Gastroesophageal sphincter (tissue), 4 donors: ENCODE measurements at regions not wholly inside any gene's neighbourhood (a gene's known extent, or its start where the extent isn't known, plus 50 kb on each side); places are given as distances from the start of the nearest gene placed in this dataset.

Experiments used
- ATAC-seq: fragments of 150-250 bp; one replicate; pipeline ENCODE4 v1.9.1; 2016; ENCODE audit warnings: mild to moderate bottlenecking, moderate library complexity
- H3K27ac ChIP-seq, 4 donors: fragments of 200-600 bp; sonication (generic) in 3 of 4; 1 replicate in 3 of 4; 2 replicates in 1 of 4; pipeline ENCODE4 v1.5.1; 2016 to 2019
- H3K27me3 ChIP-seq: fragments of 200-600 bp; sonication (generic); one replicate; pipeline ENCODE4 v1.5.1; 2019
- H3K36me3 ChIP-seq, 2 donors: fragments of 200-600 bp; sonication (generic); one replicate each; pipeline ENCODE4 v1.5.1; 2019; ENCODE audit warnings: control low read depth in 1 of 2
- H3K4me1 ChIP-seq, 3 donors: fragments of 200-600 bp; sonication (generic); 1 replicate in 2 of 3; 2 replicates in 1 of 3; pipeline ENCODE4 v1.5.1; 2016 to 2019; ENCODE audit warnings: control low read depth in 2 of 3
- H3K4me3 ChIP-seq, 2 donors: fragments of 200-600 bp; sonication (generic); one replicate each; pipeline ENCODE4 v1.5.1; 2019; ENCODE audit warnings: mild to moderate bottlenecking in 1 of 2, moderate library complexity in 1 of 2
- H3K9me3 ChIP-seq, 3 donors: fragments of 200-600 bp; sonication (generic); one replicate each; pipeline ENCODE4 v1.5.1; 2017 to 2019; ENCODE audit warnings: control low read depth in 2 of 3
- CTCF ChIP-seq, 4 experiments: fragments of 200-600 bp in 2 of 4; fragments of 450-650 bp in 2 of 4; sonication (generic) in 1 of 4; IDR thresholded peaks; one replicate each; pipeline ENCODE4 v1.5.1; 2017 to 2019; ENCODE audit warnings: antibody characterized with exemption in 4 of 4, mild to moderate bottlenecking in 2 of 4, moderate library complexity in 2 of 4
- EP300 ChIP-seq: sonication (generic); formaldehyde crosslinking; IDR thresholded peaks from one replicate; pipeline ENCODE4 v1.6.1; 2017; ENCODE audit warnings: antibody characterized with exemption, mild to moderate bottlenecking
- POLR2A ChIP-seq, 2 donors: fragments of 450-650 bp; IDR thresholded peaks; one replicate each; pipeline ENCODE4 v1.6.1; 2017; ENCODE audit warnings: antibody characterized with exemption in 2 of 2, mild to moderate bottlenecking in 2 of 2, moderate library complexity in 1 of 2
- POLR2AphosphoS5 ChIP-seq: sonication (generic); formaldehyde crosslinking; IDR thresholded peaks from one replicate; pipeline ENCODE4 v1.6.1; 2017; ENCODE audit warnings: antibody characterized with exemption
- WGBS, 2 donors: methylation state at CpG; one replicate each; pipeline ENCODE4 v1.1.5; 2018; ENCODE audit warnings: low coverage in 1 of 2; 5-methylcytosine and 5-hydroxymethylcytosine counted together

DNA sequence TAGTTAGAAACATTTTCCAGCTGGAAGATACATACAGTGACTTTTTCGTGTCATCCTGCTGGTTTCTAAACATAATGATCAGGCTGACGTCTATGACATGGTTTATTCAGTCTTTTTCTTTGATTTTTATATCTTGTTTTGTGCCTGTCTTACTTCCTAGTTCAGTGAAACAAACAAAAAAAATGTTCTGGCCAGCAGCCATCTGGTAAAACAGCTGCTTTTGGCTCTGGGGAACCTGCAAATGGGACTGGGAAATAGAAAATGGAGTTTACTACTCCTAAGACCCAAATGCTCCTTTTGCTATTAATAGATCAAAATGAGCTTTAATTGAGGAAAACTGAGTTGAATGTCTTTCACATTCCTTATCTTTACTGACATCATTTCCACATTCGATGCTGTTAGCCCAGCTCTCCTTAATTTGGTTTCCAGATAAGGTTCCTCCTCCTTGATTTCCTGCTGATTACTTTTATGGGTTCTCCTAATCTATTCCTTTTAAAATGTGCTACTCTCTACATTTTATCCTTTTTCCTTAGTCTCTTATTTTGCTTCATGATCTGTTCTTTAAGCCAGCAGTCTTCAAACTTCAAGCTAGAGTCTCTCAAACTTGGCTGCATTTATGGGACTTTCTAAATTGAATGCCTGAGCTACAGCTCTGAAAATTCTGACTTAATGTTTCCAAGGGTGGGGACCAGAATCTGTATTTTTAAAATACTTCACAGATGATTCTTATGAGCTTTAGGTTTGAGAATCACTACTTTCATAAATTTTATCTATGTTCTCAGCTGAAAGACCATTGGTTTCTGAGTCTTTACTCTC is 499.5 kb downstream of the ANKRD50 start:
- ATAC-seq = no peak
- Histone ChIP-seq H3K4me1 (peaks cover 0 to 11% (median 0%) of the 10 kb centered on the region in 3 donors), H3K27ac (peak overlapping the region in 3 of 4 donors; percentile 33 to 46 (median 34)), H3K9me3 (no peaks in the 10 kb centered on the region), H3K27me3 (no peaks in the 10 kb centered on the region), H3K36me3 (no peaks in the 10 kb centered on the region), H3K4me3 (no peak overlapping the region)
- 11 to 17% methylated on average over 3 of the region's 3 CpGs for WGBS, 2 donors
- TF ChIP-seq POLR2A (IDR thresholded peaks at IDR 0.05) (no peak), EP300 (no peak), CTCF (IDR thresholded peaks at IDR 0.05) (no peak), POLR2AphosphoS5 (no peak)

DNA sequence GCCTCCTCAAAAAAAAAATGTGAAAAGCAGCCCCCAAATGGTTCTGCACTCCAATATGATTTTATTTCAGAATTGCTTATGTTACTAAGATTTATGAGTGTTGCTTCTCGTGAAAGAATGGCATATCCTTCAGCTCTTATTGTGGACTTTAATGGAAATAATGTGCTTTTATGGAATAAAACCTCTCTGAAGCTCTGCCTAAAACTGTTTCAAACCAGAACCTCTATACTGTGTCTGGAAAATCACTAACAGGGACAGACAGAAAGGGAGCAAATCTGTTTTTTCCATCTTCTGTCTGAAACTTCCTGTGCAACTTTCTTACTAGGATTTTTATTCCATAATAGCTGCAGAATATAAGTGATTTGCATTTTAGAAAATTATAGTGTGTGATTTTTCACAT is 493.1 kb downstream of the ANKRD50 start:
- Histone ChIP-seq H3K36me3 (no peaks in the 10 kb centered on the region), H3K4me1 (no peaks in the 10 kb centered on the region), H3K27me3 (no peaks in the 10 kb centered on the region), H3K27ac (no peak overlapping the region), H3K4me3 (no peak overlapping the region), H3K9me3 (no peaks in the 10 kb centered on the region)
- WGBS, 2 donors = 65 to 71% methylated on average over 1 of the region's 1 CpG
- no peak for ATAC-seq
- TF ChIP-seq EP300 (no peak), POLR2AphosphoS5 (no peak), CTCF (IDR thresholded peaks at IDR 0.05) (no peak), POLR2A (IDR thresholded peaks at IDR 0.05) (no peak)

DNA sequence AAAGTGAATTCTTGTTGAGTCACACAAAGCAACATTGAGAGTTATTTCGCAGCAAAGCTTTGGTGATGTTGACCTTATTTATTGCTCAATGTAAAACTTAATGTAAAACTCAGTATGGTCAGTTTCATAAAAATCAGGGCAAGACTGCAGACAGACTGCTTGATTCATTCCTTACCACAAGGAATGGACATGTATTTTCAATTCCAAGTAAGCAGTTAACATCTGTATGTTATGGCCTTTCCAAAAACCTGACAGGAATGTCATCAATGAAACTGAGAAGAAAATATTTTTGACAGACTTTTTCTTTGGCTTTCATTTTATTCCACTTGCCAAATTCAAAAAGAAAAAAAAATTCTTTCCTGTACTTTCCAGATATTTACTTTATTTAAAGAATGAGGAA is 488.3 kb downstream of the ANKRD50 start:
- Histone ChIP-seq H3K36me3 (no peaks in the 10 kb centered on the region), H3K4me3 (no peak overlapping the region), H3K9me3 (peaks cover 0 to 22% (median 0%) of the 10 kb centered on the region in 3 donors), H3K27ac (no peak overlapping the region), H3K27me3 (no peaks in the 10 kb centered on the region), H3K4me1 (no peaks in the 10 kb centered on the region)
- WGBS, 2 donors = 82 to 88% methylated on average over 1 of the region's 1 CpG
- ATAC-seq = no peak
- TF ChIP-seq CTCF (IDR thresholded peaks at IDR 0.05) = no peak
- TF ChIP-seq POLR2AphosphoS5 = no peak
- no peak for TF ChIP-seq EP300
- no peak for TF ChIP-seq POLR2A (IDR thresholded peaks at IDR 0.05)

DNA sequence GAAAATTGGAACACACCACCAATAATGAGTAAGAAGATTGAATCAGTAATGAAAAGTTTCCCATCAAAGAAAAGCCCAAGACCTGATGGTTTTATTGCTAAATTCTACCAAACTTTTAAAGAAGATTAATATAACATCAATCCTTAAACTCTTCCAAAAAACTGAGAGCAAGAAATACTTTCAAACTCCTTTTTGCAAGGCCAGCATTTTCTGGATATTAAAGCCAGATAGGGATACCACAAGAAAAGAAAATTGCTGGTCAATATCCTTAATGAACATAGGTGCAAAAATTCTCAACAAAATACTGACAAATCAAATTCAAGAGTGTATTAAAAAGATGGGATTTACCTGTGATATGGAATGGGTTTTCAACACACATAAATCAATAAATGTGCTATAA is 484.6 kb downstream of the ANKRD50 start:
- no peaks in the 10 kb centered on the region for H3K4me1 ChIP-seq
- H3K27me3 ChIP-seq = no peaks in the 10 kb centered on the region
- no peaks in the 10 kb centered on the region for H3K36me3 ChIP-seq
- no peak for ATAC-seq
- no peak overlapping the region for H3K4me3 ChIP-seq
- TF ChIP-seq CTCF (IDR thresholded peaks at IDR 0.05) (no peak), POLR2AphosphoS5 (no peak), EP300 (no peak), POLR2A (IDR thresholded peaks at IDR 0.05) (no peak)
- H3K27ac ChIP-seq = no peak overlapping the region
- H3K9me3 ChIP-seq = peaks cover 0 to 22% (median 0%) of the 10 kb centered on the region in 3 donors

- H3K27me3 ChIP-seq = no peaks in the 10 kb centered on the region
- 82% methylated on average over 2 of the region's 2 CpGs for WGBS, 2 donors
- no peak overlapping the region for H3K4me3 ChIP-seq
- ATAC-seq = no peak
- H3K27ac ChIP-seq = no peak overlapping the region
- no peaks in the 10 kb centered on the region for H3K36me3 ChIP-seq
- H3K4me1 ChIP-seq = no peaks in the 10 kb centered on the region
- TF ChIP-seq CTCF (IDR thresholded peaks at IDR 0.05) (no peak), POLR2A (IDR thresholded peaks at IDR 0.05) (no peak), EP300 (no peak), POLR2AphosphoS5 (no peak)
- peaks cover 0 to 19% (median 0%) of the 10 kb centered on the region in 3 donors for H3K9me3 ChIP-seq
These were observed 482.3 kb downstream of the ANKRD50 start for GRCh38 chr4:124230268-124230667.
